Glutamatergic neuron (in vitro differentiated cells): ENCODE measurements at regions not wholly inside any gene's neighbourhood (a gene's known extent, or its start where the extent isn't known, plus 50 kb on each side); places are given as distances from the start of the nearest gene placed in this dataset.

Experiments used
- DNase-seq: peaks from one replicate; pipeline ENCODE4 v3.0.0; 2022
- H3K27ac Mint-ChIP-seq: one replicate; pipeline ENCODE4 v1.8.0; 2020; ENCODE audit warnings: mild to moderate bottlenecking, mixed read lengths, inconsistent platforms; ENCODE audit not compliant: unreplicated experiment
- H3K27me3 Mint-ChIP-seq: one replicate; pipeline ENCODE4 v1.8.0; 2020; ENCODE audit warnings: mild to moderate bottlenecking, moderate library complexity, mixed read lengths, inconsistent platforms; ENCODE audit not compliant: unreplicated experiment
- H3K36me3 Mint-ChIP-seq: one replicate; pipeline ENCODE4 v1.8.0; 2020; ENCODE audit warnings: mild to moderate bottlenecking, mixed read lengths, inconsistent platforms; ENCODE audit not compliant: unreplicated experiment
- H3K4me1 Mint-ChIP-seq: one replicate; pipeline ENCODE4 v1.8.0; 2020; ENCODE audit warnings: mild to moderate bottlenecking, low read depth, mixed read lengths, inconsistent platforms; ENCODE audit not compliant: unreplicated experiment
- H3K4me3 Mint-ChIP-seq: one replicate; pipeline ENCODE4 v1.8.0; 2020; ENCODE audit warnings: mild to moderate bottlenecking, mixed read lengths, inconsistent platforms; ENCODE audit not compliant: unreplicated experiment
- H3K9me3 Mint-ChIP-seq: one replicate; pipeline ENCODE4 v1.8.0; 2020; ENCODE audit warnings: mild to moderate bottlenecking, moderate library complexity, mixed read lengths, inconsistent platforms; ENCODE audit not compliant: unreplicated experiment
- CTCF ChIP-seq: fragments of 200-600 bp; sonication (generic); IDR thresholded peaks from one replicate; pipeline ENCODE4 v1.5.0; 2021; ENCODE audit not compliant: partially characterized antibody, unreplicated experiment

DNA sequence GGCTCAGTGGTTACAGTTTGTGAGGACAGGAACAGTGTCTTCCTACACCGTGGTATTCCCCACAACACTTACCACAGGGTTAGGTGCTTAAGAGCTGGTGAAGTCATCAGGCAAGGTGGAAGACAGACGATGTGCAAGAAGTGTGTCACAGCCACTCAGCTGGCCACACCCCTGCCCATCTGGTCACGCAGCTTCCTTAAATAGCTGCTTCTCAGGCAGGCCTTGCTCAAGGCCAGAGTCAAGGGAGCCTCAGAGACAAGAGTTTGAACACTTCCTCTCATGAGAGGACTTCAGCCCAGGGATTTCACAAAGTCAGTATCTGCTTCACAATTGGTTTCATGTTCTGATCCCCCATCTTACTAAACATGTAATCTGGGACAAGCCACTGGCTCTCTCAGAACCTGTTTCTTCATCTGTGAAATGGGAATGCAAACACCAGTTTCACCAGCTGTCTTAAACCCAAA is 80.3 kb upstream of the FRY start:
- no peaks in the 10 kb centered on the region for H3K9me3 Mint-ChIP-seq
- peak; percentile 18 for DNase-seq
- peak overlapping the region; percentile 45 for H3K27ac Mint-ChIP-seq
- peaks cover 5% of the 10 kb centered on the region for H3K4me1 Mint-ChIP-seq
- H3K27me3 Mint-ChIP-seq: no peaks in the 10 kb centered on the region
- H3K36me3 Mint-ChIP-seq: no peaks in the 10 kb centered on the region
- H3K4me3 Mint-ChIP-seq: no peak overlapping the region
- TF ChIP-seq CTCF: no peak

- Mint-ChIP-seq H3K36me3 (no peaks in the 10 kb centered on the region), H3K4me1 (peaks cover 5% of the 10 kb centered on the region), H3K4me3 (no peak overlapping the region), H3K9me3 (no peaks in the 10 kb centered on the region), H3K27me3 (no peaks in the 10 kb centered on the region), H3K27ac (no peak overlapping the region)
- no peak for DNase-seq
- no peak for TF ChIP-seq CTCF
These were observed 78.8 kb upstream of the FRY start for GRCh38 chr13:31952641-31953380.

DNA sequence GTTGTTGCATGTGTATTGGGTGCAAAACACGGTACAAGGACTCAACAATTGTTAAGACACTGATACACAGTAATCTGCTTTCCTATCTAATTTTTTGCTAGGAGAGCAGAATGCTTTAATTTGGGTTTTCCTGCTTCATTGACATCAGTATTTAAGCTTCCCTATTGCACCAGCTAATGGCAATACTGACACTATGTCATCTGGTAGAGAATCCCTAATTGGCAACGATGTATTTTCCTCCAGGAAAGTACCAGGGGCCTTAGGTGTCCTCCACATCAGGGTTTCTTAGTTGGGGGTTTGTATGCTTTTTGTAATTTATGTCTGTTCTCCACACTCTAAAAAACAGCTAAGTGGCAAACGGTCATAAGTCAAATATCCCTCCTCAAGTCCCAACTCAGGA is 76.5 kb upstream of the FRY start:
- no peak for TF ChIP-seq CTCF
- Mint-ChIP-seq H3K4me1 (peaks cover 5% of the 10 kb centered on the region), H3K4me3 (no peak overlapping the region), H3K27me3 (no peaks in the 10 kb centered on the region), H3K9me3 (no peaks in the 10 kb centered on the region), H3K27ac (no peak overlapping the region), H3K36me3 (peaks cover 5% of the 10 kb centered on the region)
- DNase-seq: no peak

DNA sequence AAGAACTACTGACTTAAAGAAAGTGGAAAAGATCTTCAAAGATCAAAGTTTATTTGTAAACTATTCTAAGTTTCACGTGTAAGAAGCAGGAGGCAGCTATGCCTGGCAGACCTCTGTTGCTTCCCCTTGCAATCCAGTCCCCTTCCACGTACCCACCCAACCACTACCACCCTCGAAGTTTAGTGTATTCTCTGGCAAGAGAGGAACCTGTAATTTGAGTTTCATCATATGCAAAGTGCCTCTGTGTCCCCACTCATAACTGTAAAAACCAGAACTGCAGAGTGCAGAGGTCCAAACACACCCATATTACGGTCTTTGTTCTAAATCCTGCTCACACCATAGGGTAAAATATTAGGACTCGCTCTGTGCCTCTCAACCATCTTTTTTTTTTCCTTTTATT is 75.8 kb upstream of the FRY start:
- TF ChIP-seq CTCF: no peak

DNA sequence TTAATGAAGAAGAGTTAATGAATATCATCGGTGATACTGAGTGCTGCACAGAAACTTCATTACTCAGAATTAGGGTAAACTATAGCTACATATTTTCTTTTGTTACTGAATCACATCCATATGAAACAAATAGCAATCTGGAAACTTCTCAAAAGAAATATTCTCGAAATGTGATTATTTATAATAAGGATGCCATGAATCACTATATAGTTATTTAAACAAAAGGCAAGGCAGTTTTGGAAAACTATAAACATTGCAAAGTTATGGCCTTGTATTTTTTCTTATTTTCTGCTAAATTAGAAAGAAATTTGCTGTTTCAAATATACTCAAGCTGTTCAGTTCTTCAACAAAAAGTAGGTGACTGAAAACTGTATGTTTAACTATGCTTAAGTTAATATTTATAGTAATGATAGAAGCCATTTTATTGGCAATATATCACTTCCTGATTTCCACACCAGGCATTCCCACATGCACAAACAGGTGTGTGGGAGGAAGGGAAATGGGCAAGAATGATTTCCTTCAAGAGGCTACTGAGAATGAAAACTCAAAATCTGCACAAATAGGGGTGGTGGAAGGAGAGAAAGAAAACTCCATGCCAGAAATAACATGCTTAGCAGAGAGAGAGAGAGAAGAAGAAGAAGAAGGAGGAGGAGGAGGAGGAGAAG is 74.5 kb upstream of the FRY start:
- DNase-seq: no peak
- Mint-ChIP-seq H3K27ac (no peak overlapping the region), H3K27me3 (no peaks in the 10 kb centered on the region), H3K9me3 (no peaks in the 10 kb centered on the region), H3K4me1 (no peaks in the 10 kb centered on the region), H3K36me3 (peaks cover 5% of the 10 kb centered on the region), H3K4me3 (no peak overlapping the region)
- TF ChIP-seq CTCF: no peak

More for the DNA sequence above, 75.8 kb upstream of the FRY start:
- Mint-ChIP-seq H3K4me1 (peaks cover 5% of the 10 kb centered on the region), H3K36me3 (peaks cover 5% of the 10 kb centered on the region), H3K9me3 (no peaks in the 10 kb centered on the region), H3K4me3 (no peak overlapping the region), H3K27me3 (no peaks in the 10 kb centered on the region), H3K27ac (no peak overlapping the region)
- DNase-seq: no peak
